Pancreas (tissue), 10 donors: ENCODE measurements at regions not wholly inside any gene's neighbourhood (a gene's known extent, or its start where the extent isn't known, plus 50 kb on each side); places are given as distances from the start of the nearest gene placed in this dataset.

ENCODE experiments used
- ATAC-seq, 4 donors: fragments of 200-7000 bp; cut with Tn5 transposase; one replicate each; pipeline versions ENCODE4 v1.8.0 to v1.9.1; 2020; ENCODE audit warnings: mild to moderate bottlenecking in 4 of 4, moderate library complexity in 4 of 4
- DNase-seq, 6 donors: peaks; one replicate each; pipeline ENCODE4 v3.0.0-alpha.2; 2020
- FAIRE-seq: peaks from 2 replicates; lab custom pipeline; 2012; peaks lifted over from hg19 to GRCh38; lab: Jason Lieb, UNC
- H3K27ac ChIP-seq, 4 donors: fragments of 200-600 bp; sonication (generic); 1 replicate in 3 of 4; 2 replicates in 1 of 4; pipeline versions ENCODE4 v1.5.0 to v1.8.0; 2020
- H3K27me3 ChIP-seq, 4 donors: fragments of 200-600 bp; one replicate each; pipeline ENCODE4 v1.8.0; 2021
- H3K36me3 ChIP-seq, 3 donors: fragments of 200-600 bp; sonication (generic) in 1 of 3; one replicate each; pipeline versions ENCODE4 v1.5.0 to v1.8.0; 2020 to 2021
- H3K4me1 ChIP-seq, 3 donors: fragments of 200-600 bp; one replicate each; pipeline ENCODE4 v1.8.0; 2021
- H3K4me3 ChIP-seq, 4 donors: fragments of 200-600 bp; sonication (generic) in 2 of 4; one replicate each; pipeline versions ENCODE4 v1.5.0 to v1.8.0; 2020 to 2021
- H3K9me3 ChIP-seq, 4 donors: fragments of 200-600 bp; one replicate each; pipeline ENCODE4 v1.8.0; 2021
- WGBS, 2 donors: extraction: QIAGEN DNeasy Blood & Tissue Kit; methylation state at CpG; one replicate each; pipeline ENCODE4 v1.1.7; 2013; 5-methylcytosine and 5-hydroxymethylcytosine counted together
- intact Hi-C, 3 donors: fragments of 100-400 bp; cut with DNase I; formaldehyde crosslinking; loops; one replicate each; pipeline versions ENCODE4 v1.11.1 to v1.14.2; 2022
- TF ChIP-seq, protein P1 (sequence below), 4 donors: fragments of 200-600 bp; sonication (generic) in 3 of 4; IDR thresholded peaks; one replicate each; pipeline versions ENCODE4 v1.5.0 to v1.8.0; 2021; ENCODE audit warnings: antibody characterized with exemption in 4 of 4
- donor health status: healthy with polysubstance abuse.
- donor health status: DM: no; HTN: no; CAD: no; lungs with moderate emphysema.
- donor health status: DM: no; HTN: no; CAD: no.
- donor health status: control.
- donor health status: control.
- donor health status: Bipolar disorder and iron deficiency.
- donor health status: DM: yes; HTN: yes; CAD: no.
- donor health status: DM: no; HTN: no; CAD: no.
- donor health status: DM: no; HTN: no; CAD: no.
- donor health status: DM: yes; HTN: yes; CAD: no.

DNA sequence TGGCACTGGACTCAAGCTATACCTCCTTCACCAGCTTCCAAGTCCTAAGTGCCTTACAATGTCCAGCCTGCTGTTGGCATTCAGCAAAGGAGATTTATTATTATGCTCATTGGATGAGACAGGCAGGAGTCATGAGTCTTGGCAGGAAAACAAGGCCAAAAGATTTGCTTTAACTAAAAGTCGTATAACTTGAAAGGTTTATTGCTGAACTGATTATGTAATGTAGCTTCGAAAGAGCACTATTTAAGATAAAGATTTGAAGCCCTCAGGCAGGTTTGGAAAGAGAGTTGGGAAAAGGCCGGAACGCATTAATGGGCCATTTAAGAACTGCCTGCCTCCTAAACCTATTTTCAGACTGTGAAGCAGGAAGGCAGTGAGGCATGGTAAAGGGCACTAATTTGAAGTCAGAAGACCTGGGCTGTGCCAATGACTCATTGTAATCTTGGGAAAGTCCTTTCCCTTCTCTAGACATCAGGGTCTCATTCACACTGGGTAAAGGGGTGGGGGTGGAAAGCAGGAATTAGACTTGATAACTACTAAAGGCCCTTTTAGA, 280.5 kb upstream of the EDA2R start:
- no peak for ATAC-seq
- no peaks in the 10 kb centered on the region for H3K27me3 ChIP-seq
- no peak overlapping the region for H3K4me3 ChIP-seq
- H3K4me1 ChIP-seq = no peaks in the 10 kb centered on the region
- WGBS, 2 donors = 56 to 65% methylated on average over 4 of the region's 4 CpGs
- no peak overlapping the region for H3K27ac ChIP-seq
- no peaks in the 10 kb centered on the region for H3K9me3 ChIP-seq
- intact Hi-C loops = no loop called here
- H3K36me3 ChIP-seq = no peaks in the 10 kb centered on the region
- TF ChIP-seq, protein P1, sequence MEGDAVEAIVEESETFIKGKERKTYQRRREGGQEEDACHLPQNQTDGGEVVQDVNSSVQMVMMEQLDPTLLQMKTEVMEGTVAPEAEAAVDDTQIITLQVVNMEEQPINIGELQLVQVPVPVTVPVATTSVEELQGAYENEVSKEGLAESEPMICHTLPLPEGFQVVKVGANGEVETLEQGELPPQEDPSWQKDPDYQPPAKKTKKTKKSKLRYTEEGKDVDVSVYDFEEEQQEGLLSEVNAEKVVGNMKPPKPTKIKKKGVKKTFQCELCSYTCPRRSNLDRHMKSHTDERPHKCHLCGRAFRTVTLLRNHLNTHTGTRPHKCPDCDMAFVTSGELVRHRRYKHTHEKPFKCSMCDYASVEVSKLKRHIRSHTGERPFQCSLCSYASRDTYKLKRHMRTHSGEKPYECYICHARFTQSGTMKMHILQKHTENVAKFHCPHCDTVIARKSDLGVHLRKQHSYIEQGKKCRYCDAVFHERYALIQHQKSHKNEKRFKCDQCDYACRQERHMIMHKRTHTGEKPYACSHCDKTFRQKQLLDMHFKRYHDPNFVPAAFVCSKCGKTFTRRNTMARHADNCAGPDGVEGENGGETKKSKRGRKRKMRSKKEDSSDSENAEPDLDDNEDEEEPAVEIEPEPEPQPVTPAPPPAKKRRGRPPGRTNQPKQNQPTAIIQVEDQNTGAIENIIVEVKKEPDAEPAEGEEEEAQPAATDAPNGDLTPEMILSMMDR (IDR thresholded peaks at IDR 0.05) = no peak
- no peak for FAIRE-seq
- no peak for DNase-seq

GRCh38 chrX:66918511-66918910, 279.6 kb upstream of the EDA2R start:
- no peak for ATAC-seq
- no peak overlapping the region for H3K27ac ChIP-seq
- H3K9me3 ChIP-seq = no peaks in the 10 kb centered on the region
- no peak overlapping the region for H3K4me3 ChIP-seq
- no peaks in the 10 kb centered on the region for H3K36me3 ChIP-seq
- H3K27me3 ChIP-seq = no peaks in the 10 kb centered on the region
- WGBS, 2 donors = 39 to 45% methylated on average over 1 of the region's 1 CpG
- H3K4me1 ChIP-seq = no peaks in the 10 kb centered on the region
- TF ChIP-seq, protein P1 (IDR thresholded peaks at IDR 0.05) = no peak
- no peak for DNase-seq
- FAIRE-seq = no peak
- intact Hi-C loops = no loop called here

DNA sequence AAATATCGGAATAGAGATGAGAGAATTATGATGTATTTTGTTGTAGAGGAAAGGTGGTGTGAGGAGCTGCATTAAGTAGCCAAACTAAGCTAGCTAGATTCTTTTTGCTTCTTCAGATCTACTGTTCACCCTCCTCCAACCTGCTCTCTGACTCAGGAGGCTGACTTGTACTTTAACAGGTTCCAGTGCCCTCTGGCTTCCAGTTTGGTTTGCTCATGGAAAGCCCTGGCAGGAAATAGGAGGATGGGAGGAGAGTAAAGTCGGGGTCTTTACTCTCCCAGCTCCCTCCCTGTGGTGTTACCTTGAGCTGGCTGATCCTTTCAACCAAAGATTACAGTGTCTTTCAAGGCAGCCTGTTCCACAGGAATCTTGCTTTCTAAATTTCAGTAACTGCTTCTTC, 277.0 kb upstream of the EDA2R start:
- H3K4me1 ChIP-seq = no peaks in the 10 kb centered on the region
- DNase-seq (no peak), FAIRE-seq (no peak), ATAC-seq (no peak)
- H3K27me3 ChIP-seq = no peaks in the 10 kb centered on the region
- H3K9me3 ChIP-seq = no peaks in the 10 kb centered on the region
- H3K4me3 ChIP-seq = no peak overlapping the region
- WGBS, 2 donors = 17 to 23% methylated on average over 2 of the region's 2 CpGs
- no peaks in the 10 kb centered on the region for H3K36me3 ChIP-seq
- TF ChIP-seq, protein P1 (IDR thresholded peaks at IDR 0.05) = no peak
- no peak overlapping the region for H3K27ac ChIP-seq
- intact Hi-C loops = no loop called here

DNA sequence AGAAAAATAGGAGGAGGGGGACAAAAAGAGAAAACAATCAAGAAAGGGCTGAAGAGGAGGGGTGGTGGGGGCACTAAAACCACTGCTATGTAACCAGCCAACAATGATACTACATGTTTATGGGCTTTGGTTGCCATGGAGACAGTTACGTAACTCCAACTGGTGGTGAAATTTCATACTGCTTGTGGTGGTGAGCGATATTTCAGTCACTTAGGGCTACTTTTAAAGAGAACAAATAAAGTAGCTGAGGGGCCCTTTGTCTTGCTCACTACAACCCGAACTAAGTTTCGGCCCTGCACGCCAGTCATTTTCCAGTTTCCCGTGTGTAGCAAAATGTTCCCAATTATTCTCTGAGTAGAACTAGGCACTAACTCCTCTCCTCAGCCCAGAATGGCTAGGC, 275.2 kb upstream of the EDA2R start:
- 48 to 58% methylated on average over 6 of the region's 6 CpGs for WGBS, 2 donors
- H3K27me3 ChIP-seq = no peaks in the 10 kb centered on the region
- intact Hi-C loops = no loop called here
- DNase-seq (no peak), ATAC-seq (no peak), FAIRE-seq (no peak)
- no peak overlapping the region for H3K27ac ChIP-seq
- no peaks in the 10 kb centered on the region for H3K36me3 ChIP-seq
- H3K4me1 ChIP-seq = no peaks in the 10 kb centered on the region
- TF ChIP-seq, protein P1 (IDR thresholded peaks at IDR 0.05) = no peak
- no peaks in the 10 kb centered on the region for H3K9me3 ChIP-seq
- no peak overlapping the region for H3K4me3 ChIP-seq

- no peaks in the 10 kb centered on the region for H3K9me3 ChIP-seq
- no peak for ATAC-seq
- 16 to 19% methylated on average over 2 of the region's 2 CpGs for WGBS, 2 donors
- no peak overlapping the region for H3K4me3 ChIP-seq
- H3K27me3 ChIP-seq = no peaks in the 10 kb centered on the region
- H3K4me1 ChIP-seq = no peaks in the 10 kb centered on the region
- H3K36me3 ChIP-seq = no peaks in the 10 kb centered on the region
- no peak for FAIRE-seq
- TF ChIP-seq, protein P1 (IDR thresholded peaks at IDR 0.05) = no peak
- no peak for DNase-seq
- intact Hi-C loops = no loop called here
- H3K27ac ChIP-seq = no peak overlapping the region
Observed at GRCh38 chrX:66912417-66912816, 273.5 kb upstream of the EDA2R start.
